NB4 (cell line): ENCODE measurements at regions not wholly inside any gene's neighbourhood (a gene's known extent, or its start where the extent isn't known, plus 50 kb on each side); places are given as distances from the start of the nearest gene placed in this dataset.

Source experiments
- DNase-seq: peaks from one replicate; pipeline ENCODE4 v3.0.0; 2010; ENCODE audit warnings: low read depth
- H3K4me3 ChIP-seq: one replicate; pipeline ENCODE4 v1.5.1; 2011; ENCODE audit warnings: mild to moderate bottlenecking, low read depth, low read length, moderate library complexity
- MYC ChIP-seq: IDR thresholded peaks from 2 replicates; pipeline ENCODE4 v1.6.1; 2011; ENCODE audit warnings: low read depth, low read length
- POLR2A ChIP-seq: IDR thresholded peaks from 2 replicates; pipeline ENCODE4 v1.6.1; 2011; ENCODE audit warnings: mild to moderate bottlenecking; ENCODE audit not compliant: insufficient read length; ENCODE audit errors: extremely low read depth
- TF ChIP-seq, protein P1 (sequence below): IDR thresholded peaks from 2 replicates; pipeline ENCODE4 v1.6.1; 2011; ENCODE audit warnings: low read depth, low read length
- TF ChIP-seq, protein P2 (sequence below): IDR thresholded peaks from one replicate; pipeline ENCODE4 v1.5.1; 2012; ENCODE audit warnings: low read depth, low read length

DNA sequence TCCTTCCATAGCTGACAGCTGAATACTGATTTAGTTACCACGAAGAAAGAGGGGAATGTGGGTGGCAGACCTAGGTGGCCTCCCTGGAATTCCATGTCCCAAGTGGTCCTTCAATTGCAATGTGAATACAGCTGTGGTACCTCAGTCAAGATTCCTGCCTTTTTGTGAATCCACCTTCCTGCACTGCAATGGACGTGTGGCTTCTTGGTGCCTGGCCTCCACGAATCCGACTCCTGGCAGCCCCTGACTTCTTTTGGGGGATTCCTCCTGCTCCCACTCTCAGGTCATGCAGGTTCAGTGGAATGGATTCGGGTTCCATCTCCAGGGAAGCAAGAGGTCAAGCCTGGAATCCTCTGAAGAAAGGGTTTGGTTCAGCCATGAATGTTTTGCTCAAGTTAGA, 117.8 kb downstream of the DACT2 start:
- TF ChIP-seq, protein P1, sequence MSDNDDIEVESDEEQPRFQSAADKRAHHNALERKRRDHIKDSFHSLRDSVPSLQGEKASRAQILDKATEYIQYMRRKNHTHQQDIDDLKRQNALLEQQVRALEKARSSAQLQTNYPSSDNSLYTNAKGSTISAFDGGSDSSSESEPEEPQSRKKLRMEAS = no peak
- TF ChIP-seq, protein P2, sequence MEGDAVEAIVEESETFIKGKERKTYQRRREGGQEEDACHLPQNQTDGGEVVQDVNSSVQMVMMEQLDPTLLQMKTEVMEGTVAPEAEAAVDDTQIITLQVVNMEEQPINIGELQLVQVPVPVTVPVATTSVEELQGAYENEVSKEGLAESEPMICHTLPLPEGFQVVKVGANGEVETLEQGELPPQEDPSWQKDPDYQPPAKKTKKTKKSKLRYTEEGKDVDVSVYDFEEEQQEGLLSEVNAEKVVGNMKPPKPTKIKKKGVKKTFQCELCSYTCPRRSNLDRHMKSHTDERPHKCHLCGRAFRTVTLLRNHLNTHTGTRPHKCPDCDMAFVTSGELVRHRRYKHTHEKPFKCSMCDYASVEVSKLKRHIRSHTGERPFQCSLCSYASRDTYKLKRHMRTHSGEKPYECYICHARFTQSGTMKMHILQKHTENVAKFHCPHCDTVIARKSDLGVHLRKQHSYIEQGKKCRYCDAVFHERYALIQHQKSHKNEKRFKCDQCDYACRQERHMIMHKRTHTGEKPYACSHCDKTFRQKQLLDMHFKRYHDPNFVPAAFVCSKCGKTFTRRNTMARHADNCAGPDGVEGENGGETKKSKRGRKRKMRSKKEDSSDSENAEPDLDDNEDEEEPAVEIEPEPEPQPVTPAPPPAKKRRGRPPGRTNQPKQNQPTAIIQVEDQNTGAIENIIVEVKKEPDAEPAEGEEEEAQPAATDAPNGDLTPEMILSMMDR = no peak
- TF ChIP-seq MYC (no peak), POLR2A (no peak)
- H3K4me3 ChIP-seq = no peak overlapping the region
- no peak for DNase-seq

DNA sequence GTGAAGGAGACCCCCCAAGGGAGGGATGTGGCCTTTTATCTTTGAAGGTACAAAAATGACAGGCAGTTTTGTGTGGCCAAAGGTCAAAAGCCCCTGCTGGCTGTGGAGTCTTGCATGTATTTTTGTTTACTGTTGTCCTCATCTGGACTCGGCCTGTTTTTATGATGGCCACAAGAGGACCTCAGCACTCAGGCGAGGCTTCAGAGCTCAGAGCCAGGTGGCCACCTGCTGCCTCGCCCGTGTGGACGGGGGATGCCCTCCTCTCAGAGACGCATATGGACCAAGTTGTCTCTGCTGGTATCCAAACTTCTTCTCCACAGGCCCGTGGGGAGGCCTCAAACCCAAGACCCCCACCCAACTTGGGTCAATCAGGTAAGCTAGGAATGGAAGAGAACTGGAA, 118.2 kb downstream of the DACT2 start:
- TF ChIP-seq, protein P1 = no peak
- TF ChIP-seq POLR2A (no peak), MYC (no peak)
- TF ChIP-seq, protein P2 = no peak
- no peak overlapping the region for H3K4me3 ChIP-seq
- no peak for DNase-seq

DNA sequence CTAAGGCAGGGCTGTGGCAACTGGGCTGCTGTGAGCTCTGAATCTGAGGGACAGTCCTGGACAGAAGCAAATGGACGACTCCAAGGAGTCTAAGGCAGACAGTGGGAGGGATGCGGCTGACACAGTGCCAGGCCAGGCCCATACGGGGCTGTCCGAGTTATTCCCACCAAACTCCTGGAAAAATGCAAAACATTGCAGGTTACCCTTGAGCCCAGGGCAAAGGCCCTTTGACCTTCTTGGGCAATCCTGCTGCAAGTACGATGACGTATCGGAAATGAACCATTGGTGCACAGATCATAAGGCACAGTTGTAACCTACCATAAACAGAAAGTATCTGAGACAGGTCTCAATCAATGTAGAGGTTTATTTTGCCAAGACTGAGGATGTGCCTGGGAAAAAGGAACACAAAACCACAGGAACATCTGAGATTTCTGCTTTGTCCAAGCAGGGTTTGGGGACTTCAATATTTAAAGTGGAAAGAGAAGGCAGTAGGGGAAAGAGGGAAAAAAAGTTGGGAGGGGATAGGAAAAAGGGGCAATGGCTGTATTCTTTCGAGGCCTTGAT, 118.9 kb downstream of the DACT2 start:
- no peak overlapping the region for H3K4me3 ChIP-seq
- TF ChIP-seq MYC = no peak
- TF ChIP-seq POLR2A = no peak
- TF ChIP-seq, protein P1 = no peak
- TF ChIP-seq, protein P2 = no peak
- DNase-seq = no peak

DNA sequence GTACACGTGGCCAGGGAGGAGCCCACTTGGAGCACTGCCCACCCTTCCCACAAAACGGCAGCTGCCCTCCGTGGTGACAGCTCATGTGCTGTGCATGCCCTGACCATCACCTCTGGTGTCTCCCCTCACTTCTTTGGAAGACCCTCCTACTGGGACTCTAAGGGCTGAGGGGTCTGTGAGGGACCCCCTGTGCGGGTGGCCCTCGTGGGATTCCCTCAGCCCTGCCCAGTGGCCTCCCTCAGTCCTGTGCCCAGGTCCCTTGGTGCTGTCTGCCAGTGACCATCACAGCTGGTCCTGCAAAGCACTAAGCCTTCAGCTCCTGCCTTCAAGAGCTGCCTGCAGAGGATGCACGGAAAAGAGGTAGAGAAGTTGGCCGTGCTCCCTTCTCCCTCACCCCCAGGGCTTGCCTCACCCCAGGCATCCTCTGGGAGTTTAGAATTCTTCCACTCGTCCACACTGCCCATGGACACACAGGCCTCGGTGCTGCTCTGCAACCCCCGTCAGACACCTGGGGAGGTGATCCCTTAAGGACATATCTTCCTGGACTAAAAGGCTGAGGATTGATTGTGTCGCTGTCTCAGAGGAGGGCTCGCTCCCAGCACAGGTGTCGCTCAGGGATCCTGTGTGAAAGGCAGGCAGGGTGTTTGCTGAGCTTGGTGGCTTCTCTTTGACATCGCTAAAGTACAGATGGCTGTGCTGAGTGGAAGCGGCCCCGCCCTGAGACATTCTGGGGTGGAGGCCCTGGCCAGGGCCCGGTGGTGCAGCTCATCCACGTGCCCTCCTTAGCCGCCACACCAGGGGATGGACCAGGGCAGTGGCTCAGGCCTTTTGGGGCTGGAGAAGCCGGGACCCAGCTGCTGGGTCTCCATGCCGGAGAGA, 119.5 kb upstream of the FRMD1 start:
- TF ChIP-seq MYC (no peak), POLR2A (no peak)
- TF ChIP-seq, protein P1 = no peak
- TF ChIP-seq, protein P2 = no peak
- DNase-seq = no peak
- no peak overlapping the region for H3K4me3 ChIP-seq

DNA sequence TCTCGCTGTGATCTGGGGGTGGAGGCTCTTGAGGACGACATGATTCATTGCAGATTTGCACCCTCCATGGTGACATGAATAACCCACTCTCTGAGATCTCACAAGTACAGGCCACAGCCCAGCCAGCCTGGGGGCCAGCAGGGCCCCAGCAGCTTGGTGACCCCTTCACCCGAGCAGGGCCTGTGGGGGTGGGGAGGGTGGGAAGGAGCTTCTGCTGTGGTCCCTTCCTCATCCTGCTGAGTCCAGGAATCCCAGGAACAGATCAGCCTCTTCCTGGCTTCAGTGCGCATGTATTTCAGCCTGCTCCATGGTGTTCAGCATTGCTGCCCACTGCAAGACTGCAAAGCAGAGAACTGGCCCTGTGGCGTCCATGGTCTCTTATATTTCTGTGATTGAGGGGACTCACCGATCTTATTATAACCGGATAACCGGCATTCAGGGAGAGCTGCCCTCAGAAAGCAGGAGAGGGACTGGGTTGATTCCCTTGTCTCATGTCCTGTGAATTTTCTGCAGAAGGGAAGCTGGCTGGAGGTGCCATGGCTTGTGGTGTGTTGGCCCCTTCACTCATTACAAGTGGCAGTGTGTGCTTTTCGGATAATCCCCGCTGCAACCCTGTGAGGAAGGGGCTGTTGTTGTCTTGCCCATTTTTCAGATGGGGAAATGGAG, 118.8 kb upstream of the FRMD1 start:
- TF ChIP-seq, protein P2 = no peak
- TF ChIP-seq, protein P1 = no peak
- no peak for TF ChIP-seq POLR2A
- no peak for TF ChIP-seq MYC
- no peak for DNase-seq
- no peak overlapping the region for H3K4me3 ChIP-seq
